Lower leg skin (tissue), 3 donors: ENCODE measurements at regions not wholly inside any gene's neighbourhood (a gene's known extent, or its start where the extent isn't known, plus 50 kb on each side); places are given as distances from the start of the nearest gene placed in this dataset.

Experiments used
- POLR2A ChIP-seq, 2 donors: fragments of 450-650 bp; IDR thresholded peaks; one replicate each; pipeline ENCODE4 v1.6.1; 2016 to 2017; ENCODE audit warnings: antibody characterized with exemption in 2 of 2, mild to moderate bottlenecking in 1 of 2, moderate library complexity in 1 of 2
- TF ChIP-seq, protein P1 (sequence below), 3 donors: fragments of 450-650 bp; IDR thresholded peaks; one replicate each; pipeline ENCODE4 v1.5.1; 2016; ENCODE audit warnings: antibody characterized with exemption in 3 of 3, mild to moderate bottlenecking in 3 of 3, moderate library complexity in 2 of 3

DNA sequence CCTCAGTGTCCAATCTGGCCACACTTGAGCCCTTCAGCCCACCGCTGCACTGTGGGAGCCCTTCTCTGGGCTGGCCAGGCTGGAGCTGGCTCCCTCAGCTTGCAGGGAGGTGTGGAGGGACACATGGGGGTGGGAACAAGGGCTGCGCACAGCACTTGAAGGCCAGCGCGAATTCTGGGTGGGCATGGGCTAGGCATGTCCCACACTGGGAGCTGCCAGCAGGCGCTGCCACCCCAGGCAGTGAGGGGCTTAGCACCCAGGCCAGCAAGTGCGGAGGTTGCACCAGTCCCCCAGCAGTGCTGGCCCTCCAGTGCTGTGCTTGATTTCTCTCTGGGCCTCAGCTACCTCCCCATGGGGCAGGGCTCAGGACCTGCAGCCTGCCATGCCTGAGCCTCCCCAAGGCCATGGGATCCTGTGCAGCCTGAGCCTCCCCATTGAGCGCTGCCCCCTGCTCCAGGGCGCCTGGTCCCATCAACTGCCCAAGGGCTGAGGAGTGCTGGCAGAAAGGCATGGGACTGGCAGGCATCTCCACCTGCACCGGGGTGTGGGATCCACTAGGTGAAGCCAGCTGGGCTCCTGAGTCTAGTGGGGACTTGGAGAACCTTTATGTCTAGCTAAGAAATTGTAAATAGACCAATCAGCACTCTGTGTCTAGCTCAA, 148.2 kb downstream of the EMB start:
- TF ChIP-seq, protein P1, sequence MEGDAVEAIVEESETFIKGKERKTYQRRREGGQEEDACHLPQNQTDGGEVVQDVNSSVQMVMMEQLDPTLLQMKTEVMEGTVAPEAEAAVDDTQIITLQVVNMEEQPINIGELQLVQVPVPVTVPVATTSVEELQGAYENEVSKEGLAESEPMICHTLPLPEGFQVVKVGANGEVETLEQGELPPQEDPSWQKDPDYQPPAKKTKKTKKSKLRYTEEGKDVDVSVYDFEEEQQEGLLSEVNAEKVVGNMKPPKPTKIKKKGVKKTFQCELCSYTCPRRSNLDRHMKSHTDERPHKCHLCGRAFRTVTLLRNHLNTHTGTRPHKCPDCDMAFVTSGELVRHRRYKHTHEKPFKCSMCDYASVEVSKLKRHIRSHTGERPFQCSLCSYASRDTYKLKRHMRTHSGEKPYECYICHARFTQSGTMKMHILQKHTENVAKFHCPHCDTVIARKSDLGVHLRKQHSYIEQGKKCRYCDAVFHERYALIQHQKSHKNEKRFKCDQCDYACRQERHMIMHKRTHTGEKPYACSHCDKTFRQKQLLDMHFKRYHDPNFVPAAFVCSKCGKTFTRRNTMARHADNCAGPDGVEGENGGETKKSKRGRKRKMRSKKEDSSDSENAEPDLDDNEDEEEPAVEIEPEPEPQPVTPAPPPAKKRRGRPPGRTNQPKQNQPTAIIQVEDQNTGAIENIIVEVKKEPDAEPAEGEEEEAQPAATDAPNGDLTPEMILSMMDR (IDR thresholded peaks at IDR 0.05): no peak
- TF ChIP-seq POLR2A (IDR thresholded peaks at IDR 0.05): no peak
